ENCODE measurements at regions not wholly inside any gene's neighbourhood (a gene's known extent, or its start where the extent isn't known, plus 50 kb on each side); places are given as distances from the start of the nearest gene placed in this dataset.

GRCh38 chr2:70397186-70397585 is 95.3 kb upstream of the FAM136A start:
- Histone ChIP-seq H3K9me3 (no peaks in the 10 kb centered on the region), H3K36me3 (no peaks in the 10 kb centered on the region), H3K4me1 (no peaks in the 10 kb centered on the region), H3K27me3 (peaks cover 9% of the 10 kb centered on the region), H3K27ac (no peak overlapping the region), H3K4me3 (no peak overlapping the region)
- no peak for DNase-seq (ENCODE audit: low spot score in 2 of 2)
- TF ChIP-seq EP300 (IDR thresholded peaks at IDR 0.05) (no peak), CTCF (IDR thresholded peaks at IDR 0.05) (no peak), POLR2A (IDR thresholded peaks at IDR 0.05) (no peak)

GRCh38 chr2:70396612-70397011 is 94.7 kb upstream of the FAM136A start:
- H3K27ac ChIP-seq: no peak overlapping the region
- TF ChIP-seq POLR2A (IDR thresholded peaks at IDR 0.05) (no peak), CTCF (IDR thresholded peaks at IDR 0.05) (no peak), POLR2AphosphoS5 (IDR thresholded peaks at IDR 0.05) (no peak), EP300 (IDR thresholded peaks at IDR 0.05) (no peak)
- no peak for DNase-seq (ENCODE audit: low spot score in 2 of 2)
- no peak overlapping the region for H3K4me3 ChIP-seq
- no peaks in the 10 kb centered on the region for H3K9me3 ChIP-seq
- WGBS: 69% methylated on average over 5 of the region's 5 CpGs
- H3K36me3 ChIP-seq: no peaks in the 10 kb centered on the region
- no peaks in the 10 kb centered on the region for H3K4me1 ChIP-seq
- peaks cover 9% of the 10 kb centered on the region for H3K27me3 ChIP-seq

- H3K9me3 ChIP-seq: no peaks in the 10 kb centered on the region
- H3K36me3 ChIP-seq: no peaks in the 10 kb centered on the region
- TF ChIP-seq EP300 (IDR thresholded peaks at IDR 0.05) (no peak), CTCF (IDR thresholded peaks at IDR 0.05) (no peak), POLR2AphosphoS5 (IDR thresholded peaks at IDR 0.05) (no peak), POLR2A (IDR thresholded peaks at IDR 0.05) (no peak)
- DNase-seq (ENCODE audit: low spot score in 2 of 2): no peak
- peaks cover 9% of the 10 kb centered on the region for H3K27me3 ChIP-seq
- H3K4me1 ChIP-seq: no peaks in the 10 kb centered on the region
- 96% methylated on average over 3 of the region's 3 CpGs for WGBS
- H3K27ac ChIP-seq: no peak overlapping the region
- no peak overlapping the region for H3K4me3 ChIP-seq
Measured at GRCh38 chr2:70393881-70394280, 92.0 kb upstream of the FAM136A start.

- 100% methylated on average over 1 of the region's 1 CpG for WGBS
- no peak for TF ChIP-seq POLR2A (IDR thresholded peaks at IDR 0.05)
- no peak for TF ChIP-seq POLR2AphosphoS5 (IDR thresholded peaks at IDR 0.05)
- H3K4me1 ChIP-seq: no peaks in the 10 kb centered on the region
Measured at GRCh38 chr2:70391988-70392387, 90.1 kb upstream of the FAM136A start.

GRCh38 chr2:70391259-70391658 is 89.4 kb upstream of the FAM136A start:
- Histone ChIP-seq H3K27ac (no peak overlapping the region), H3K4me1 (no peaks in the 10 kb centered on the region), H3K4me3 (no peak overlapping the region), H3K9me3 (no peaks in the 10 kb centered on the region), H3K36me3 (no peaks in the 10 kb centered on the region), H3K27me3 (no peaks in the 10 kb centered on the region)
- DNase-seq (ENCODE audit: low spot score in 2 of 2): no peak
- TF ChIP-seq EP300 (IDR thresholded peaks at IDR 0.05): no peak
- no peak for TF ChIP-seq POLR2A (IDR thresholded peaks at IDR 0.05)
- TF ChIP-seq CTCF (IDR thresholded peaks at IDR 0.05): no peak
- no peak for TF ChIP-seq POLR2AphosphoS5 (IDR thresholded peaks at IDR 0.05)

More at GRCh38 chr2:70391988-70392387, 90.1 kb upstream of the FAM136A start:
- Histone ChIP-seq H3K36me3 (no peaks in the 10 kb centered on the region), H3K27ac (no peak overlapping the region), H3K9me3 (no peaks in the 10 kb centered on the region), H3K4me3 (no peak overlapping the region), H3K27me3 (no peaks in the 10 kb centered on the region)
- DNase-seq (ENCODE audit: low spot score in 2 of 2): no peak

GRCh38 chr2:70388813-70389212 is 86.9 kb upstream of the FAM136A start:
- no peak for DNase-seq (ENCODE audit: low spot score in 2 of 2)

More at GRCh38 chr2:70388813-70389212, 86.9 kb upstream of the FAM136A start:
- Histone ChIP-seq H3K4me1 (no peaks in the 10 kb centered on the region), H3K27ac (no peak overlapping the region), H3K9me3 (no peaks in the 10 kb centered on the region), H3K4me3 (no peak overlapping the region), H3K36me3 (no peaks in the 10 kb centered on the region), H3K27me3 (no peaks in the 10 kb centered on the region)
- TF ChIP-seq POLR2A (IDR thresholded peaks at IDR 0.05) (no peak), CTCF (IDR thresholded peaks at IDR 0.05) (no peak), EP300 (IDR thresholded peaks at IDR 0.05) (no peak), POLR2AphosphoS5 (IDR thresholded peaks at IDR 0.05) (no peak)
- WGBS: 87% methylated on average over 5 of the region's 5 CpGs
